IMR-90 (cell line): ENCODE measurements at regions not wholly inside any gene's neighbourhood (a gene's known extent, or its start where the extent isn't known, plus 50 kb on each side); places are given as distances from the start of the nearest gene placed in this dataset.

ENCODE experiments used
- ATAC-seq: fragments of 200-7000 bp; cut with Tn5 transposase; 2 replicates; pipeline ENCODE4 v1.9.1; 2020; ENCODE audit warnings: low read depth, mild to moderate bottlenecking, moderate library complexity
- BruUV-seq: library from RNA; stranded (reverse); fragments of 400-500 nt; replicated peaks from 2 replicates; lab custom pipeline; 2021; lab: Mats Ljungman, UMichigan
- CTCF ChIA-PET: fragments of 300-600 bp; formaldehyde crosslinking; extraction: SDS; loops from one replicate; lab custom pipeline; 2021; ENCODE audit warnings: antibody characterized with exemption; lab: Yijun Ruan, JAX
- POLR2A ChIA-PET: fragments of 300-600 bp; sonication (Branson Sonifier 250); formaldehyde crosslinking; loops from one replicate; lab custom pipeline; 2022; ENCODE audit warnings: antibody characterized with exemption; ENCODE audit not compliant: unreplicated experiment; lab: Charles Lee
- DNase-seq: peaks from one replicate; pipeline ENCODE4 v3.0.0; 2013
- H2AFZ ChIP-seq: replicated peaks from 2 replicates; pipeline ENCODE3; 2013; ENCODE audit warnings: low read length, mild to moderate bottlenecking; ENCODE audit not compliant: poor library complexity
- H2AK5ac ChIP-seq: 2 replicates; pipeline ENCODE4 v1.6.1; 2013; ENCODE audit warnings: low read depth, low read length, inconsistent platforms
- H2AK9ac ChIP-seq: replicated peaks from 2 replicates; pipeline ENCODE3; 2013; ENCODE audit warnings: mild to moderate bottlenecking, low read depth, low read length, moderate library complexity; ENCODE audit not compliant: poor library complexity
- H2BK120ac ChIP-seq: 2 replicates; pipeline ENCODE4 v1.6.1; 2013; ENCODE audit warnings: low read depth, low read length, inconsistent platforms
- H2BK15ac ChIP-seq: 3 replicates; pipeline ENCODE4 v1.6.1; 2013; ENCODE audit warnings: low read depth, low read length, inconsistent platforms
- H2BK20ac ChIP-seq: 2 replicates; pipeline ENCODE4 v1.6.1; 2013; ENCODE audit warnings: low read depth, mild to moderate bottlenecking, inconsistent platforms, low read length, moderate library complexity
- H2BK5ac ChIP-seq: 2 replicates; pipeline ENCODE4 v1.6.1; 2013; ENCODE audit warnings: mild to moderate bottlenecking, low read depth, low read length, inconsistent platforms; ENCODE audit not compliant: poor library complexity, severe bottlenecking
- H3K14ac ChIP-seq: replicated peaks from 2 replicates; pipeline ENCODE4 v1.6.1; 2013; ENCODE audit warnings: low read depth, low read length, inconsistent platforms
- H3K18ac ChIP-seq: 2 replicates; pipeline ENCODE4 v1.6.1; 2013; ENCODE audit warnings: low read depth, low read length, control low read depth
- H3K23ac ChIP-seq: 2 replicates; pipeline ENCODE4 v1.6.1; 2013; ENCODE audit warnings: low read depth, low read length, inconsistent platforms
- H3K27ac ChIP-seq: 2 replicates; pipeline ENCODE4 v1.5.1; 2013; ENCODE audit warnings: mild to moderate bottlenecking, control low read depth, low read length; ENCODE audit not compliant: insufficient read depth
- H3K27me3 ChIP-seq: 2 replicates; pipeline ENCODE4 v1.6.1; 2013; ENCODE audit warnings: low read length; ENCODE audit not compliant: control insufficient read depth, insufficient read depth
- H3K36me3 ChIP-seq: 2 replicates; pipeline ENCODE4 v1.6.1; 2013; ENCODE audit warnings: low read length, mixed read lengths; ENCODE audit not compliant: control insufficient read depth, insufficient read depth
- H3K4ac ChIP-seq: 2 replicates; pipeline ENCODE4 v1.6.1; 2013; ENCODE audit warnings: low read depth, low read length, inconsistent platforms
- H3K4me1 ChIP-seq: 2 replicates; pipeline ENCODE4 v1.6.1; 2013; ENCODE audit warnings: low read length, mixed read lengths; ENCODE audit not compliant: control insufficient read depth, insufficient read depth
- H3K4me2 ChIP-seq: 2 replicates; pipeline ENCODE4 v1.6.1; 2013; ENCODE audit warnings: low read depth, mild to moderate bottlenecking, control low read depth, low read length, moderate library complexity
- H3K4me3 ChIP-seq: 2 replicates; pipeline ENCODE4 v1.5.1; 2013; ENCODE audit warnings: low read depth, mild to moderate bottlenecking, control low read depth, low read length, moderate library complexity; ENCODE audit not compliant: insufficient read depth
- H3K56ac ChIP-seq: 2 replicates; pipeline ENCODE4 v1.6.1; 2013; ENCODE audit warnings: low read length, inconsistent platforms; ENCODE audit not compliant: insufficient read depth; ENCODE audit errors: extremely low read depth
- H3K79me1 ChIP-seq, 2 experiments: 2 replicates each; pipeline ENCODE4 v1.6.1; 2013; ENCODE audit warnings: low read length in 2 of 2, inconsistent platforms in 1 of 2, low read depth in 1 of 2
- H3K9ac ChIP-seq: 2 replicates; pipeline ENCODE4 v1.6.1; 2013; ENCODE audit warnings: low read depth, low read length, control low read depth
- H3K9me1 ChIP-seq: 2 replicates; pipeline ENCODE4 v1.6.1; 2013; ENCODE audit warnings: low read length, inconsistent platforms; ENCODE audit not compliant: insufficient read depth
- H3K9me3 ChIP-seq: 2 replicates; pipeline ENCODE4 v1.6.1; 2013; ENCODE audit warnings: low read length; ENCODE audit not compliant: control insufficient read depth, insufficient read depth
- H4K20me1 ChIP-seq: 2 replicates; pipeline ENCODE4 v1.6.1; 2013; ENCODE audit warnings: low read length, inconsistent platforms; ENCODE audit not compliant: insufficient read depth
- H4K5ac ChIP-seq: 2 replicates; pipeline ENCODE4 v1.6.1; 2013; ENCODE audit warnings: mild to moderate bottlenecking, low read depth, low read length, control low read depth
- H4K8ac ChIP-seq, 2 experiments: 2 replicates each; pipeline ENCODE4 v1.6.1; 2013; ENCODE audit warnings: low read depth in 2 of 2, low read length in 2 of 2, control low read depth in 1 of 2, inconsistent platforms in 1 of 2
- H4K91ac ChIP-seq: 2 replicates; pipeline ENCODE4 v1.6.1; 2013; ENCODE audit warnings: low read depth, low read length, inconsistent platforms; ENCODE audit not compliant: insufficient read depth
- BHLHE40 ChIP-seq: fragments of 150-350 bp; IDR thresholded peaks from 2 replicates; pipeline ENCODE4 v1.6.1; 2016; ENCODE audit warnings: mild to moderate bottlenecking, low read depth, low read length
- CHD1 ChIP-seq: IDR thresholded peaks from 2 replicates; pipeline ENCODE4 v1.6.1; 2012; ENCODE audit warnings: low read depth, low read length, improper control_type of control experiment
- CTCF ChIP-seq: conservative IDR thresholded peaks from 2 replicates; pipeline ENCODE4 v1.5.1; 2012; ENCODE audit warnings: mild to moderate bottlenecking, low read depth, low read length, improper control_type of control experiment
- ELK1 ChIP-seq: fragments of 150-350 bp; IDR thresholded peaks from 2 replicates; pipeline ENCODE4 v1.6.1; 2016; ENCODE audit warnings: low read depth, mild to moderate bottlenecking, low read length, moderate library complexity, borderline replicate concordance
- FOS ChIP-seq: fragments of 150-350 bp; IDR thresholded peaks from 2 replicates; pipeline ENCODE4 v1.6.1; 2016; ENCODE audit warnings: low read depth, low read length
- MAFK ChIP-seq: IDR thresholded peaks from 2 replicates; pipeline ENCODE4 v1.6.1; 2012; ENCODE audit warnings: low read depth, low read length, improper control_type of control experiment
- MXI1 ChIP-seq: IDR thresholded peaks from 2 replicates; pipeline ENCODE4 v1.6.1; 2012; ENCODE audit warnings: low read depth, mild to moderate bottlenecking, low read length, moderate library complexity, borderline replicate concordance
- NFE2L2 ChIP-seq: fragments of 150-350 bp; IDR thresholded peaks from 2 replicates; pipeline ENCODE4 v1.6.1; 2016; ENCODE audit warnings: low read depth, mild to moderate bottlenecking, low read length
- RCOR1 ChIP-seq: IDR thresholded peaks from 2 replicates; pipeline ENCODE4 v1.6.1; 2012; ENCODE audit warnings: mild to moderate bottlenecking, low read length, improper control_type of control experiment; ENCODE audit not compliant: insufficient replicate concordance
- SMC3 ChIP-seq: fragments of 150-350 bp; IDR thresholded peaks from 2 replicates; pipeline ENCODE4 v1.6.1; 2016; ENCODE audit warnings: low read depth, mild to moderate bottlenecking, antibody characterized with exemption, low read length, moderate library complexity
- WGBS, 2 experiments: methylation state at CpG; one replicate each; pipeline versions ENCODE4 v1.1.5 to v1.1.7; 2013; ENCODE audit warnings: missing lambda C conversion rate in 2 of 2; ENCODE audit not compliant: insufficient read length in 1 of 2; ENCODE audit errors: extremely low coverage in 2 of 2; 5-methylcytosine and 5-hydroxymethylcytosine counted together
- dilution Hi-C: fragments of 300-500 bp; cut with HindIII; formaldehyde crosslinking; loops from one replicate; pipeline ENCODE4 v1.14.3; 2018; ENCODE audit warnings: low sequenced_read_pairs; ENCODE audit not compliant: unreplicated experiment
- in situ Hi-C: fragments of 300-500 bp; cut with MboI; formaldehyde crosslinking; loops from 3 replicates; pipeline ENCODE4 v1.14.3; 2019; ENCODE audit warnings: low sequenced_read_pairs, inconsistent platforms, mixed read lengths
- intact Hi-C: fragments of 100-400 bp; cut with micrococcal nuclease; formaldehyde crosslinking; loops from 2 replicates; pipeline ENCODE4 v1.10.0; 2022

GRCh38 chr9:1956958-1957357, 58.2 kb upstream of the SMARCA2 start:
- Histone ChIP-seq H2BK120ac (no peak overlapping the region), H3K56ac (no peak overlapping the region), H3K4ac (no peak overlapping the region), H2AK5ac (no peak overlapping the region), H3K27me3 (no peaks in the 10 kb centered on the region), H2BK5ac (no peak overlapping the region), H2AFZ (no peak overlapping the region), H3K36me3 (no peaks in the 10 kb centered on the region), H3K9me1 (no peaks in the 10 kb centered on the region), H3K4me1 (no peaks in the 10 kb centered on the region), H3K18ac (no peak overlapping the region), H2AK9ac (no peak overlapping the region), H3K9ac (no peak overlapping the region), H2BK15ac (no peak overlapping the region), H4K8ac (no peak overlapping the region), H3K79me1 (no peaks in the 10 kb centered on the region), H3K9me3 (no peaks in the 10 kb centered on the region), H3K4me3 (no peak overlapping the region), H4K5ac (no peak overlapping the region), H4K91ac (no peak overlapping the region), H4K20me1 (no peaks in the 10 kb centered on the region), H2BK20ac (no peak overlapping the region), H3K27ac (no peak overlapping the region), H3K23ac (no peak overlapping the region), H3K14ac (no peak overlapping the region), H3K4me2 (no peak overlapping the region)
- ATAC-seq (no peak), DNase-seq (no peak)
- CTCF ChIA-PET = no interaction called here
- TF ChIP-seq CTCF (no peak), FOS (no peak), CHD1 (no peak), NFE2L2 (no peak), ELK1 (no peak), RCOR1 (no peak), BHLHE40 (no peak), MAFK (no peak), SMC3 (no peak), MXI1 (no peak)
- POLR2A ChIA-PET = no interaction called here
- intact Hi-C loops (no loop called here), in situ Hi-C loops (no loop called here), dilution Hi-C loops (no loop called here)
- no TSS peak for BruUV-seq
- no CpG with 5 or more reads among the region's 1 CpG for WGBS, 2 experiments
